Erythroblast (primary cell): ENCODE measurements at regions not wholly inside any gene's neighbourhood (a gene's known extent, or its start where the extent isn't known, plus 50 kb on each side); places are given as distances from the start of the nearest gene placed in this dataset.

Experiments used
- GATA1 ChIP-seq: IDR thresholded peaks from 2 replicates; pipeline ENCODE4 v1.6.1; 2011; ENCODE audit warnings: low read depth, mild to moderate bottlenecking, control low read depth, low read length, moderate library complexity
- POLR2A ChIP-seq: IDR thresholded peaks from 2 replicates; pipeline ENCODE4 v1.6.1; 2011; ENCODE audit warnings: mild to moderate bottlenecking, low read length

DNA sequence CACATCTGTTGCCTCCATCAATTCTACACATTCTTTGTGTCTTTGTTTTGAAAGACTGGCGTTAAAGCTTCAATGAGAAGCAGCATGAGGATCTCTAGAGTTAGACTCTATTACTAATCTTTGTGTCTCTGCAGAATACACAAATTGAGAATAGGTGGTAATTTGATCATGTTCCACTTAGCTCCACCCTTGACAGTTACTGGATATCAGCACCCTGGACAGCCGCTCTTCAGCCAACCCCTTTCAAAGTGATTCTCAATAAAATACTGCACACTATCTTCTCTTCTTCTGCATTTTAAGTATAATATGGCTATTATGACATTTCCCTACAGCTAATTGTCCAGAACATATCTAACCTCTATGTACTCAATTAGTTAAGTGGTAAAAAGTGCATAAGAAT lies 54.3 kb upstream of the CNR1 start:
- TF ChIP-seq POLR2A (no peak), GATA1 (no peak)
